ENCODE measurements at regions not wholly inside any gene's neighbourhood (a gene's known extent, or its start where the extent isn't known, plus 50 kb on each side); places are given as distances from the start of the nearest gene placed in this dataset.

GRCh38 chr20:5432030-5432429 is 115.3 kb upstream of the PROKR2 start:
- no peak overlapping the region for H3K27ac ChIP-seq
- TF ChIP-seq CTCF (conservative IDR thresholded peaks at IDR 0.05), result no peak
- no peak for TF ChIP-seq ZFX (IDR thresholded peaks at IDR 0.05)

GRCh38 chr20:5430670-5431069 is 113.9 kb upstream of the PROKR2 start:
- no peak; the same call in 1 of the 2 replicates for TF ChIP-seq CTCF (conservative IDR thresholded peaks at IDR 0.05)
- no peak for TF ChIP-seq ZFX (IDR thresholded peaks at IDR 0.05)
- no peak overlapping the region for H3K27ac ChIP-seq

GRCh38 chr20:5426026-5426425 is 109.3 kb upstream of the PROKR2 start:
- no peak for TF ChIP-seq CTCF (conservative IDR thresholded peaks at IDR 0.05)
- TF ChIP-seq ZFX (IDR thresholded peaks at IDR 0.05), result no peak
- no peak overlapping the region for H3K27ac ChIP-seq

GRCh38 chr20:5416086-5416485 is 99.3 kb upstream of the PROKR2 start:
- TF ChIP-seq CTCF (conservative IDR thresholded peaks at IDR 0.05), result no peak
- no peak for TF ChIP-seq ZFX (IDR thresholded peaks at IDR 0.05)
- no peak overlapping the region for H3K27ac ChIP-seq

- H3K27ac ChIP-seq, result no peak overlapping the region
Measured at GRCh38 chr20:5413394-5413793, 96.6 kb upstream of the PROKR2 start.

GRCh38 chr20:5410470-5410869 is 93.7 kb upstream of the PROKR2 start:
- H3K27ac ChIP-seq, result no peak overlapping the region
- TF ChIP-seq CTCF (conservative IDR thresholded peaks at IDR 0.05) (no peak), ZFX (IDR thresholded peaks at IDR 0.05) (no peak)

More at GRCh38 chr20:5413394-5413793, 96.6 kb upstream of the PROKR2 start:
- no peak for TF ChIP-seq CTCF (conservative IDR thresholded peaks at IDR 0.05)
- no peak for TF ChIP-seq ZFX (IDR thresholded peaks at IDR 0.05)

- peak; percentile 79 for TF ChIP-seq CTCF (conservative IDR thresholded peaks at IDR 0.05)
- no peak for TF ChIP-seq ZFX (IDR thresholded peaks at IDR 0.05)
Measured at GRCh38 chr20:5402903-5403531, 86.3 kb upstream of the PROKR2 start.

More at GRCh38 chr20:5402903-5403531, 86.3 kb upstream of the PROKR2 start:
- no peak overlapping the region for H3K27ac ChIP-seq

Measured in C4-2B (cell line).